HFF-Myc (cell line): ENCODE measurements at regions not wholly inside any gene's neighbourhood (a gene's known extent, or its start where the extent isn't known, plus 50 kb on each side); places are given as distances from the start of the nearest gene placed in this dataset.

ENCODE experiments used
- DNase-seq: peaks from one replicate; pipeline ENCODE4 v3.0.0-alpha.2; 2011; ENCODE audit warnings: low read depth; ENCODE audit errors: extremely low read depth
- H3K4me3 ChIP-seq: replicated peaks from 2 replicates; pipeline ENCODE4 v1.5.1; 2011; ENCODE audit warnings: low read depth, mild to moderate bottlenecking, control low read depth, low read length
- CTCF ChIP-seq: IDR thresholded peaks from 2 replicates; pipeline ENCODE4 v1.5.1; 2012; ENCODE audit warnings: mild to moderate bottlenecking, low read depth, low read length, control low read depth; ENCODE audit errors: missing control alignments

DNA sequence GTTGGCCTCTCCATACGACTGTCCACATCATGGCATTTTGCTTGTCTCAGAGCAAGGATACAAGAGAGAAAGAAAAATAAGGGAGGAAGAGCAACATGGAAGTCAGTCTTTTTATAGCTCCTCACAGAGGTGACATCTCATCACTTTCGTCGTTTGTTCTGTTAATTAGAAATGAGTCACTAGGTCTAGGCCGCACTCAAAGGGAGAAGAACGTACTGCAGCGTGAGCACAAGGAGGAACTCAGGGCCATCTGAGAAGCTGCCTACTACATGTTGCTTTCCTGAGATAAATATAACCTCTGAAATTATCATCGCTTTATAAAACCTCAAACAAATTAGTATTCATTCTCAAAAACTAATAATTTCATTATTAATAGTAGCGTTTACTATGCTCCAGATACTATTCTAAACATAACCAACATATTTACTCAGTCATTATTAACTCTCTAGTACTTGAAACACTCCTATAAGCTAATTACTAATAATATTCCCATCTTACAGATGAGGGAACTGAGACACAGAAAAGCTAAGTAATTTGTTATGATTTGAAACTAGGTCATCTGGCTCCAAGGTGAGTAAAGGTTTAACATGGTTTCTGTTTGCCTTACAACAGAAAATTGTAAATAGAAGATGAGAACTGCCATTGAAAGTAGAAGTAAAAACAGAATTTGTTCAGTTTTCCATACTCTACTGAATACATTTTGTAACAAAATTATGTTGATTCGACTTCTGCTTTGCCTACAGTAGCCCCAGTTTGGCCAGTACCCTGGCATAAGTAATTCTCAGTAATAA, 213.2 kb upstream of the UGT8 start:
- no peak for TF ChIP-seq CTCF
- DNase-seq, result no peak
- no peak overlapping the region for H3K4me3 ChIP-seq

GRCh38 chr4:114386637-114387233, 211.9 kb upstream of the UGT8 start:
- TF ChIP-seq CTCF, result peak; percentile 34
- no peak overlapping the region for H3K4me3 ChIP-seq
- peak; percentile 25 for DNase-seq

GRCh38 chr4:114389070-114389685, 209.4 kb upstream of the UGT8 start:
- no peak for DNase-seq
- no peak for TF ChIP-seq CTCF
- no peak overlapping the region for H3K4me3 ChIP-seq

DNA sequence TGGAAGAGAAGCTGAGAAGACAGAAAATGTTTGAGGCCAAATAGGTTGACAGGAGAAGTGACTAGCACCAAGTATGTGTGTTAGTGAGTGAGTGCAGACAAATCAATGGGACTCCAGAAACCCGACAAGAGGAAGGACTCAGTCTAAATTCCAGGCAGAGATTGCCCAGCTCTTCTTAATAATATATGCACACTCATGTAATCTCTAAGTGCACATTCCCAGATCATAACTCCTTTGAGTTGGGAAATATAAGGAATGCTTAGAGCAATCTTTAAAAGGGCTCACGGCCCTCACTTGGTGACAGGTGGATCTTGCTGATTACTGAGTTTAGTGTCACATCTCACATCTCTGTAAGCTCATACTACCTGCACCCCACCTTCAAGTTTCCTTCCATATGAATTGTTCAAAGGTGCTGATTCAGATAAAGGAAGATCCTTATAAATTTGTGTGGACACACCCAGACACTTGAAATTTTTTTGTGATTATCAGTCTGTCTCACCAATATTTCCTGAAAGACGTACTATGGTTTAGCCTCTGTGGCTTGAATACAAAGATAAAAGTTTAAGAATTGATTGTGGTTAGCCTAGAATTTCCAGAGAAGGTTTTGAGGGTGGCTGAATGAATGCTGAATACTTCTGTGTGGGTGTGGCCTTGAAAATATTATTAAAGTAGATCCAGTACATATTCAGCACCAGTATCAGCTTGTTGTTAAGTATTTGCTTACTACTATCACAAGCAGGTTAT, 205.1 kb upstream of the UGT8 start:
- TF ChIP-seq CTCF, result no peak
- no peak for DNase-seq

DNA sequence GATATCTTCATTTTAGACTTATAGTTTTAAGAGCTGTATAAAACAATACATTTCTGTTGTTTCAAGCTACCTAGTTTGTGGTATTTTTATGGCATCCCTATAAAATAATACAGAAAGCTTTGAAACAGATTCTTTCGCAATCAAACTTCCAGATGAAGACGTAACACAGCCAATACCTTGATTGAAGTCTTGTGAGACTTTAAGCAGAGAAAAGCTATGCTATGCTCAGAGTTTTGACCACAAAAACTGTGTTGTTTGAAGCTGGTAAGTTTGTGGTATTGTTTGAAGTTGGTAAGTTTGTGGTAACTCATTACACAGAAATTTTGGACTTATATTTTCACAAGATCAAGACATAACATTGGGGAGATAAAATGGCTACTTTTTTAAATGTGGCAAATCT, 201.8 kb upstream of the UGT8 start:
- no peak for DNase-seq
- H3K4me3 ChIP-seq, result no peak overlapping the region
- TF ChIP-seq CTCF, result no peak

More for the DNA sequence above, 205.1 kb upstream of the UGT8 start:
- H3K4me3 ChIP-seq, result no peak overlapping the region

GRCh38 chr4:114398410-114398809, 200.2 kb upstream of the UGT8 start:
- no peak for TF ChIP-seq CTCF

More at GRCh38 chr4:114398410-114398809, 200.2 kb upstream of the UGT8 start:
- H3K4me3 ChIP-seq, result no peak overlapping the region
- no peak for DNase-seq
